ENCODE measurements at regions not wholly inside any gene's neighbourhood (a gene's known extent, or its start where the extent isn't known, plus 50 kb on each side); places are given as distances from the start of the nearest gene placed in this dataset. TPM values are rescaled to one million over a fixed set of nuclear protein-coding genes. Genes with fewer than 3 reads are reported as not detected.
"Not testable (repeated sequence)": the region's sequence is repeated elsewhere in the genome, so short reads cannot be mapped to it uniquely, and the experiment has no call there.

GRCh38 chr16:31754998-31755615, 118.5 kb upstream of the ZNF267 start:
- DNase-seq, result no peak

GRCh38 chr16:31764103-31764502, 109.5 kb upstream of the ZNF267 start:
- no peak for DNase-seq

DNA sequence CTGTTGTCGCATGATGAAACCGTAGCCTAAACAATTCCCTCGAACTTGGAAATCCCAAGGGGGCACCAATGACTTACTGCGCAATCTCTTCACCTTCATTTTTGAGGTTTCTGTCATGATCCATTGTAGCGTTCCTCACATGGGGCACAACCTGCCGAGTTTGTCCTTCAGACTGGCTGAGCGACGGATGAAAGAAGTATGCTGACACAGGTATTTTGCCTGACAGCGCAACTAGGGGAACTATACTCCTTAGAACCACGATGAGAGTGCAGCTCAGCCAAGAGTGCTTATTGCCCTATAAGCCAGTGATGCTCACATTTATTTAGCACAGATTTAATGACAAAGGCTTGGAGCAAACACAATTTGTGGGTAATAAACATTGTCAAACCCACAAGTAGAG, 106.3 kb upstream of the ZNF267 start:
- DNase-seq, result no peak

DNA sequence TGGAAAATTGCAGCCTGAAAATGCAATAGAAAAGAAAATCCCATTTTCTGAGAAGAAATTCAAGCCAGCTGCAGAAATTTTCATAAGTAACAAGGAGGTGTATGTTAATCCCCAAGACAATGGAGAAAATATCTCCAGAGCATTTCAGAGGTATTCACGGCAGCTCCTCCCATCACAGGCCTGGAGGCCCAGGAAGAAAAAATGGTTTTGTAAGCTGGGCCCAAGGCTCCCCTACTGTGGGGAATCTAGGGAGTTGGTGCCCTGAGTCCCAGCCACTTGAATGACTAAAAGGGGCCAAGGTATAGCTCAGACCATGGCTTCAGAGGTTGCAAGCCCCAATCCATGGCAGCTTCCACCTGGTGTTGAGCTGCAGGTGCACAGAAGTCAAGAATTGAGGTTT, 93.3 kb upstream of the ZNF267 start:
- DNase-seq, result no peak

- DNase-seq, result no peak
Measured at GRCh38 chr16:31785126-31785525, 88.5 kb upstream of the ZNF267 start.

- no peak for DNase-seq
Measured at GRCh38 chr16:31807086-31807485, 66.5 kb upstream of the ZNF267 start.

GRCh38 chr16:31810863-31811262, 62.7 kb upstream of the ZNF267 start:
- DNase-seq, result no peak

- DNase-seq, result not testable (repeated sequence)
Measured at GRCh38 chr16:31816141-31816540, 57.5 kb upstream of the ZNF267 start.

GRCh38 chr16:31819386-31819785, 54.2 kb upstream of the ZNF267 start:
- no peak for DNase-seq

GRCh38 chr16:31819948-31820347, 53.7 kb upstream of the ZNF267 start:
- no peak for DNase-seq

Small RNA genes lying in the stretch of these regions (small RNA-seq; reads per million reads assigned to genes)
- not detected for gene AC074050.1

Measured in occipital lobe (tissue), 2 donors.